ENCODE measurements at regions not wholly inside any gene's neighbourhood (a gene's known extent, or its start where the extent isn't known, plus 50 kb on each side); places are given as distances from the start of the nearest gene placed in this dataset.
"Not testable (repeated sequence)": the region's sequence is repeated elsewhere in the genome, so short reads cannot be mapped to it uniquely, and the experiment has no call there.

DNA sequence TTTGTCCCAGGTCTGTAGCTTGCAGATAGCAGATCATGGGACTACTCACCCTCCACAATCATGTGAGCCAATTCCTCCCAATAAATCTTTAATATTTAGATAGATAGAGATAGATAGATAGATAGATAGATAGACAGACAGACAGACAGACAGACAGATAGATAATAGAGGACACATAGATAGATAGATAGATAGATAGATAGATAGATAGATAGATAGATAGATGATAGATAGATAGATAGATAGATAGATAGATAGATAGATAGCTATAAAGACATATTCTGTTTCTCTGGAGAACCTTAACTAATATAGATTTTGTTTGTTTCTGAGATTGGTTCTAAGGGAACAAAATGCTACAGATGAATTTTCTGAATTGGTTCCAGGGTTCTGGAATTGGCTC is 82.3 kb upstream of the PRDX6 start:
- TF ChIP-seq DDX20 (tag; IDR thresholded peaks at IDR 0.05; ENCODE audit: low read depth); MTA3 (IDR thresholded peaks at IDR 0.05; ENCODE audit: borderline replicate concordance); CTCF (IDR thresholded peaks at IDR 0.05 in 2 of 3, conservative IDR thresholded peaks at IDR 0.05 in 1 of 3; ENCODE audit: insufficient read depth in 2 of 3, low read depth in 1 of 3, low read length in 3 of 3); POLR2A (conservative IDR thresholded peaks at IDR 0.05); SAP30 (IDR thresholded peaks at IDR 0.05; ENCODE audit: borderline replicate concordance, insufficient read depth, low read depth, low read length, poor library complexity, severe bottlenecking): not testable (repeated sequence)
- TF ChIP-seq, protein P1, sequence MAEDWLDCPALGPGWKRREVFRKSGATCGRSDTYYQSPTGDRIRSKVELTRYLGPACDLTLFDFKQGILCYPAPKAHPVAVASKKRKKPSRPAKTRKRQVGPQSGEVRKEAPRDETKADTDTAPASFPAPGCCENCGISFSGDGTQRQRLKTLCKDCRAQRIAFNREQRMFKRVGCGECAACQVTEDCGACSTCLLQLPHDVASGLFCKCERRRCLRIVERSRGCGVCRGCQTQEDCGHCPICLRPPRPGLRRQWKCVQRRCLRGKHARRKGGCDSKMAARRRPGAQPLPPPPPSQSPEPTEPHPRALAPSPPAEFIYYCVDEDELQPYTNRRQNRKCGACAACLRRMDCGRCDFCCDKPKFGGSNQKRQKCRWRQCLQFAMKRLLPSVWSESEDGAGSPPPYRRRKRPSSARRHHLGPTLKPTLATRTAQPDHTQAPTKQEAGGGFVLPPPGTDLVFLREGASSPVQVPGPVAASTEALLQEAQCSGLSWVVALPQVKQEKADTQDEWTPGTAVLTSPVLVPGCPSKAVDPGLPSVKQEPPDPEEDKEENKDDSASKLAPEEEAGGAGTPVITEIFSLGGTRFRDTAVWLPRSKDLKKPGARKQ (CRISPR knock-in tag; IDR thresholded peaks at IDR 0.05), result not testable (repeated sequence)
